HepG2 (cell line): ENCODE measurements at regions not wholly inside any gene's neighbourhood (a gene's known extent, or its start where the extent isn't known, plus 50 kb on each side); places are given as distances from the start of the nearest gene placed in this dataset.
A peak's percentile ranks its signal among the peaks of the same experiment; 100 is the strongest.

Experiments used
- CTCF ChIP-seq: sonication (generic); formaldehyde crosslinking; IDR thresholded peaks from 2 replicates; pipeline ENCODE4 v1.5.0; 2020; ENCODE audit warnings: mild to moderate bottlenecking, missing genetic modification reagents, moderate library complexity
- MIER3 ChIP-seq: IDR thresholded peaks from 2 replicates; pipeline ENCODE4 v1.6.1; 2016; ENCODE audit warnings: missing compliant biosample characterization, borderline replicate concordance
- MTA1 ChIP-seq: sonication (generic); formaldehyde crosslinking; IDR thresholded peaks from 2 replicates; pipeline ENCODE4 v1.4.0; 2020; ENCODE audit warnings: missing genetic modification reagents, mild to moderate bottlenecking, borderline replicate concordance
- ZNF687 ChIP-seq: sonication (generic); formaldehyde crosslinking; IDR thresholded peaks from 2 replicates; pipeline ENCODE4 v1.5.1; 2020; ENCODE audit warnings: mild to moderate bottlenecking, missing genetic modification reagents, moderate library complexity
- ZNF747 ChIP-seq: sonication (generic); formaldehyde crosslinking; IDR thresholded peaks from 2 replicates; pipeline ENCODE4 v1.8.1; 2023; ENCODE audit warnings: missing genetic modification reagents, mild to moderate bottlenecking, borderline replicate concordance

GRCh38 chr15:25947323-25948314, 84.5 kb upstream of the ATP10A start (continued):
- TF ChIP-seq CTCF (0 out of 2 replicates have a peak, but pooled peaks have one; percentile 19), MTA1 (no peak), ZNF687 (CRISPR knock-in tag) (no peak), ZNF747 (CRISPR knock-in tag) (no peak), MIER3 (CRISPR knock-in tag) (no peak)
